Activated CD4-positive, CD25-positive, alpha-beta regulatory T cell treated with anti-CD3 and anti-CD28 coated beads, Interleukin-2, amount 50 U/mL, for 72 hours (primary cell): ENCODE measurements at regions not wholly inside any gene's neighbourhood (a gene's known extent, or its start where the extent isn't known, plus 50 kb on each side); places are given as distances from the start of the nearest gene placed in this dataset.
"Not testable (repeated sequence)": the region's sequence is repeated elsewhere in the genome, so short reads cannot be mapped to it uniquely, and the experiment has no call there.

Experiments used
- DNase-seq: peaks from one replicate; pipeline ENCODE4 v3.0.0; 2021

DNA sequence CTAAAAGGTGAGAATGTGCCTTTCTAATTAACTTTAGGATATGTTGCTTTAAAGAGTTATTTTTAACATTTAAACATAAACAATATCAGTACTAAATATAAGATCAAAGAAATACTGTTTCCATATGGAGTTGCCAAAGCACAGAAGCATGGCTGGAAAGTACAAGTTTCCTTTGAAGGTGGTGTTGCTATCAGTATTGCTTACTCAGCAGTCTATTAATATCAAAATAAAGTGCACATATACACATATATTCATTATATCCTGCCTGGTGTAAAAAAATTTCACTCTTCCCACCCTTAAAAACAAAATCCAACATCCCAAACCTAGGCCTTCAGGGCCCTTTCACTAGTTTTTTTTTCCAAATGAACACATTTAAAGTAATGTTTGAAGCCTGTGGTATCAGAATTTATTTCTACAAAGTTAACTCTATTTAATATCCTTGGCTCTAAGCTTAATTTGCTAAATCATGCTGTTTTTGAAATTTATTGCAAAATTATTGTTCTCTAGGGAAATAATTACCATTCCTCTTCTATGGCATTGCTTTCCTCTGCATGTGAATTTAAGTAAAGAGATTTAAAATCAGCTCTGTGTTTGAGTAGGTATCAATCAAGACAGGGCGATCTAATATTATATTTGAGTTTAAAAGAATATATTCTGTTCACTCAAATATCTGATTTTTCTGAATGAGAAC lies 192.7 kb upstream of the MEIS1 start:
- DNase-seq, result no peak

DNA sequence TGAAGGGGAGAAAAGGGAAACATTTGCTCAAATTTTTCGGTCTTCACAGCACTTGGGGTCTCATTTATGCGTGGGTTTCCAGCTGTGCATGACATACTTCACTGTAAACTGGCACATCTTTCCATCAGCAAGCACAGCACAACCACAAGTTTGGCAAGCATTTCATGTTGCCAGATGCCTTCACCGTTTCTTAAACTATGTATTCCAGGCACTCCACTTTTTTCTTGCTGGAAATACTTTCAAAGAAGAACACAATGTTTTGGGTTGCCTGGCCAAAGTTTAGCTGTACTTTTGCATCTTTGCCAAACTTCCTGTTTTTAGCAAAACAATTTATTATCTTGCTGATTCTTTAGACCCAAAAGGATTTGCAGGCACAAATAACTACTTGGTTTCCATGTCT lies 194.6 kb upstream of the MEIS1 start:
- DNase-seq, result no peak

DNA sequence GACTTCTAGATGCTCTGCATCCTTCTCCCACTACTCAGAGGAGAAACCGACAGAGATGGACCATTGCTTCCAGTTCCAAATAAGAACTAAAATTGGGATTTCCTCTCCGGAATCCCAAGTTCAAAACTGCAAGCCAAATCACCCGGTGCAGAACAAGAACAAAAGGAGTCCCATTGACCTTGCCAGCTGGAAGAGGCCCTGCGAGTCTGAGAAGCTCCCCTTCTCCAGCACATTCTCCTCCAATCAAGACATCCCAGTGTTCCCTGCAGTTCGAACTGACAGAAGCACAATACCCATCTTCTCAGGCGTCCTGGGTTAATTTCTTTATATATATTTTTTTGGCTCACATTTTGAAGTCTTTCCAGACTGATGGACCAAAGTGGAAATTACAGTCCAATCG lies 195.3 kb upstream of the MEIS1 start:
- DNase-seq, result no peak

DNA sequence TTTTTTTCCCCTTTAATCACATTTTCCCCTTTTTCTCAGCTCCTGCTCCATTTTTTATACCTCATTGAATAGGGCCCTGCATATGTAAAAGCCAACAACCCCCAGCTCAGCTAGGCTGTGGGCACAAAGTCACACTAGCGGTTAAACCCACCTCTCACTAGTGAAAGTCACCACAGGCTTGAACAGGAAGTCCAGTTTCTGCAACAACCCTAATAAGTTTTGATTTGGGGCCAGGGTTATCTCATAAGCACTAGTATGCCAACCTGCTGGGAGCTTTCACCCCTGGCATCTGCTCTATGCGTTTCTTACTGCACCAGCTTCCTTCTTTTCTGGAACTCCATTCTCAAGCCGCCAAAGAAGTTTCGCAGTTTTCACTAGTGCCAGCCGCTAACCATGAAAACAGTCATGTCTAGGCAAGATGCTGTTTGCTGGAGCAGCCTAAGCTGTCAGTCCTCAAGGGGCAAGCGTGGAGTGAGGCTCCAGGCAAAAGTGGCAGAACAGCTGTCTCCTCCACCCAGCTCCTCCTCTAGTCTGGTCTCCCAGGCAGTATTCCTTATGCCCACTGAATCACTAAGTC lies 197.0 kb upstream of the MEIS1 start:
- no peak for DNase-seq

DNA sequence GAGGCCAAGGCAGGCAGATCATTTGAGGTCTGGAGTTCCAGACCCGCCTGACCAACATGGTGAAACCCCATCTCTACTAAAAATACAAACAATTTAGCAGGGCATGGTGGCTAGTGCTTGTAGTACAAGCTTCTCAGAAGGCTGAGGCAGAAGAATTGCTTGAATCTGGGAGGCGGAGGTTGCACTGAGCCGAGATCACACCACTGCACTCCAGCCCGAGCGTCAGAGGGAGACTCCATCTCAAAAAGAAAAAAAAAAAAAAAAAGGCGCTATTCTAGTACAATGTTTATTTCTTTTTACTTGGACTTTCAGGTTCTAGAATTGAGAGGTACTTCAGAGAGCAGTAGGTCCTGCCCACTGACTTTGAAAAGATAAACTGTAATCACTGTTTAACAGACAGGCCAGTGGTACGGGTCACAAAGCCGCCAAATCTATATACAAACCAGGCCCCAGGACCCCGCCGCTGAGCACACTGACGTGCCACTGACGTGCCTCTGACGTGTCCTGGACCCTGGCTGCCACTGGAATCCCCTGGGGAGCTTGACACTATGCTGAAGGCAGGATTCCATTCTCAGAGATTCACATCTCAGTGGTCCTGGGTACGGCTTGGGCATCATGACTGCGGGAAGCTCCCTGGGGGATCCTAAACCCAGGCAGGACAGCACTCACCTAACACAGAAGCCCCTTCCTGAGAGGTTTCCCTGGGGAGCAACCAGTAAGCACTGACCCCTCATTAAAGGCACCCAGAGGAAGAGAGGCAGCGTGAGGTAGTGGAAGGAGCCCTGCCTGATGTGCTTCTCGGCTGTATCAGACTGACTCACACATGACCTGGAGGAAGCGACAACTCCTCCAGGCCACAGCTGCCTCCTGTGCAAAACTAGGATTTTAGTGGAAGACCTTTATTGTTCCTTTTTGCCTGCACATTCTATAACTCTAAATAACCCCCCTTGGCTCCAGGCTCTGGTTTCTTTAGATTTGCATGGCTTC lies 197.8 kb upstream of the MEIS1 start:
- no peak for DNase-seq

DNA sequence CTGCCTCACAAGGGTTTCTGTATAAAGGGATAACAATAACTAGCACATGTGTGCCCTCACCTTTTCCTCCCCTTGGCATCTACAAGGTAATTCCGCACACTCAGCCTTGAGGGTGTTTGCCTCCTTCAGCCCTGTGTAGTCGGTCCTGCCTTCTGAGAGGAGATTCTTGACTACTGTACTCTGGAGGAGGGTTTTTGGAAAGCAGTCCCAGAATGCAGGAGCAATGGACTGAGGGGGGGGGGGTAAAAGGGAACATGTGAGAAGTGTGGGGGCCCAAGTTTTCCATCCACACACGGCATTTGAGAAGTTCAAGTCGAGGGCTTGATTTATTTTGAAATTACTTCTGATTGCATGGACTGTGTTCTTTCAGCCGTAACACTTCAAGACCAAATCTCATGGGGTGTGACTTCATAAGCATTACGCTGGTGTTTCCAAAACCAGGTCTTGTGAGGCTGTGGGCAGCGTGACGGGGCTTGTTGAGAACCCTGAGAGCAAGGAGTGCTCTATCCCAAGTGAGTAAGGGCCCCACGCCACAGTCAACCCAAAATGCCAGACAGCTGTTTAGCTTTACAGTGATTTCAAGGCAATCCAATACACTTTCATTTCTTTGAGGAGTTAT lies 198.7 kb upstream of the MEIS1 start:
- no peak for DNase-seq

DNA sequence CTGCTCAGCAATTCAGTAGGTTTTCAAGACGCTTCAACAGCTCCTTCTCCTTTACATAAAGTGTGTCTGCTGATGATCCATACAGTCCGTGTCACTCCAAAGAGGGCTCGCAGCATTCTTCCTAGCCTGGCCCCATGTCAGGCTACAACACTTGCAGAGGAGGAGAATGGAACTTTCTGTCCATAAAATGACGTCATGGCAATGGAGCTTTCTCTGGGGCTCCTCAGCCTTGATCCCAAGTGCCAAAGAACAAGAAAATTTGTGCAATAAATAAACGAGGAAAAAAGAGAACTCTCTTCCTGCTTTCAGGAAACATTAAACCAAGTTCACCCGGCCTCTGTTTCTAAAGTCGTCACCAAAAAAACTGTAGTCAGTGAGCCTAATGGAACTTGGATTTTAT lies 199.5 kb upstream of the MEIS1 start:
- DNase-seq, result no peak

DNA sequence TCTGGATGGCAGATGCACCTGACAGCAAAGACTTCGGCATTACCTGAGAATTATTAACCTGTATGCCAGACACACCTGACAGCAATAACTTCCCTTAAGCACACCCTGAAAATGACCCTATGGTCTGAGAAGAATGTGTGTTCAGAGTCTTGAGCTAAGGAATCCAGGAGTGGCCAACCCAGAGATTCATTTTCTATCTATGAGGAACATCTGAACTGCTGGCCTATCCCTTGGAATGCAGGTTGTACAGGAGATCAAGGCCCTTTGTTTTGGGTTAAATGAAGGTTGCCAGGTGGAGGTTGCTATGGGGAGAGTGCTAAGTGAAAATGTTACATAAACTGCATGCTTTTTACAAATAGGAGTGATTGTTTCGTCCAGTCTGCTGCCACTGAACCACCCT lies 200.9 kb upstream of the MEIS1 start:
- DNase-seq, result no peak

DNA sequence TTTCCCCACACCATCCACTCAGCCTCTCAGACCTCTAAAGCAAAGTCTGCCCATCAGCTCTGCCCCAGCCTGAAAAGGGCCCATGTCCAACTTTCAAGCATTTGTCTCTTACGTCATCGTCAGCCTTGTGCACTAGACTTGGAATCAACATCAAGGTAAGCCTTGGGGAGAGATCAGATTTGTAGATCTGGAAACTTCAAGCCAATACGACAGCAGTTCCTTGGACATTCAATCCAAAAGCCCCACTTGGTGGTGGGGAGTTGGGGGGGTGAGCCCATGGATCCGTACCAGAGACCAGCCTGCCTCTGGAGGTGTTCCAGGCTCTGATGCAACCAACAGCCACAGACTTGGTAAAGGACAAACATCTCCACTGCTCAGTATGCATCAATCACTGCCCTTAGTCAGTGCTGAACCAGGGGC lies 206.8 kb upstream of the MEIS1 start:
- no peak for DNase-seq

DNA sequence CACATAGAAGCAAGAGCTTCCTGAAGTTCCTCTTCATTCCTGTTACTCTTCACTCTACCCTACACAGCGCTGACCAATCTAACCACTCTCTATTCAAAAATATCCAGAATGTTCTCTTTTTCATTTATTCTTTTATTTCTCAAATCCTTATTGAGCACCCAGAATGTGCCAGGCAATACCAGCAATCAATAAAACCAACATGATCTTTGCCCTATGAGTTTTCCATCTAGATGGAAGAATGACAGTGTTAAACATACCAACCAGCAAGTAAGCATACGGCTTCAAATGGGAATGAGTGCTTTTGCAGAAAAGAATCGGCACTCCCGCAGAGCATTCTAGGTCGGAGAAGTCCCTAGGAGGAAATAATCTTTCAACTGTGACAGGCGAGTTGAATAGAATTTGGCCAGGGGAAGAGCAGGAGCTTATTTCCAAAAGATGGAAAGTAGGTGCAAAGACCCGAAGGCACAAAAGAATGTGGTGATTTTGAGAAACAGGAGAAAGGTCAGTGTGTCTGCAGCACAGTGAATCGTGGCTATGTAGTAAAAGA lies 217.8 kb upstream of the MEIS1 start:
- DNase-seq, result no peak

DNA sequence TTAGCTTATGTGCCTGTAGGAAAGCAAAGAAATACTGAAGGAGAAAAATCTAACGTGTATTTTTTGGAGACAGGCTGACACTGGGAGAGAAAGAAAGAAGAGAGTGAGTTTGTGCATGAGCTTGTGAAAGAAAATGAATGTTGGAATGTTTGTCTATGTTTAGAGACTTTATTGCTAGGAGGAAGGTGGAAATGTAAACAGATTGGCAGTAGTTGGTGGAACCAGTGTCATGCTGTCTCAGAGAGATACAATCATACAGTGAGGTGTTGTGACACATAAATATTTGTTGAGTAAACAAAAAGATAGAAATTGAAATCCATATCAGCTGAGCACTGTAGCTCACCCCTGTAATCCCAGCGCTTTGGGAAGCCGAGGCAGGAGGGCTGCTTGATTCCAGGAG lies 222.2 kb upstream of the MEIS1 start:
- DNase-seq, result no peak

DNA sequence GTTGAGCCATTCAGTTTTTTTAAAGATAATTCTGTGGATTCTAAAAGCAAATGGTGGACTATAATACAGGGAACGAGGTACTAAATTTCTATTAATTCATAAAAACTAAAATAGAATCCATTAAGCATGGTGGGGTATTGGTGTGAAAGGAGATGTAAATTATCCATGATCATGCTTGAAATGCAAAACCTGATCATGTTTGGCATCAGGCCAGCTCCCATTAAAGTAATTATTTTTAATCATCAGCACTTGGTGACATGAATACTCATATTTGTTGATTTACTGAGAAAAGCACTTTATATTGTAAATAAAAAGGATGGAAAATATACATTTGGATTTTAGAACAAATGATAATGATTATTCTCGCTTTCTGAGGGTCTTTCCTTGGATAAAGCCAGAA lies 232.3 kb upstream of the MEIS1 start:
- no peak for DNase-seq

DNA sequence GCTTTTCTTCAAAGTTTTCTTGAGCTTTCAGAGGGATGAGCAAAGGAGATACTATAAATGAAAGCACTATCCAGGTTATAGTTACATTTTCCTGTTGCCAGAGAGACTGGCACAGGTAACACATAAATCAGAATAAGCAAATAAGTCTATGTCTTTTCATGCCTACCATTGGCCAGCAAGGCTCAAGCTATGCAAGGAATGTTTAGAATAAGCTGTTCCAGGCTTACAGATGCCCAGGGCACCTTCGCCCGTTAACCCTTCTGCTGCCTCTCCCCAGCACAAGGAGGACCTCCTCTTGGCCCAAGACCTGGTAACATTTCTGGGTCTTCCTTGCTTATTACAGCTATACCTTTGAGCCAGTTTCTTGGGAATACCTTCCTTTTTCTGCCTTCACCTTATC lies 233.7 kb upstream of the MEIS1 start:
- DNase-seq, result no peak

DNA sequence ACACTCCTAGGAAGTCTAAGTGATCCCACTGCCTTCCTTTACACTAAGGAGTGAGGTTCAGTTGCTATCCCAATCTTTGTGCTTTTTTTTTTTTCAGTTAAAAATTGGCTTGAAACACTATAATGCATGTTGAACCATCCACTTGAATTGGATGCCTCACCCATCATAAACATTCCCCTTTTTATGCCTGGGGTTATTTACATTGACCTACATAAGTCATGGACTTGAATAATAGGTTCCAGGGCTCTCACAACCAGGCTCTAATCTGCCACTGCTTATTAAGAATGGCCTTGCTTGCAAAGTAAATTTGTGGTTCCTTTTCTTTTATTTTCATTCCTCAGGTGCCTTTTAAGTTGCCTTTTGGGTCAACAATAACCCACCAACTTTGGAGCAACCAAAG lies 236.1 kb upstream of the MEIS1 start:
- no peak for DNase-seq

DNA sequence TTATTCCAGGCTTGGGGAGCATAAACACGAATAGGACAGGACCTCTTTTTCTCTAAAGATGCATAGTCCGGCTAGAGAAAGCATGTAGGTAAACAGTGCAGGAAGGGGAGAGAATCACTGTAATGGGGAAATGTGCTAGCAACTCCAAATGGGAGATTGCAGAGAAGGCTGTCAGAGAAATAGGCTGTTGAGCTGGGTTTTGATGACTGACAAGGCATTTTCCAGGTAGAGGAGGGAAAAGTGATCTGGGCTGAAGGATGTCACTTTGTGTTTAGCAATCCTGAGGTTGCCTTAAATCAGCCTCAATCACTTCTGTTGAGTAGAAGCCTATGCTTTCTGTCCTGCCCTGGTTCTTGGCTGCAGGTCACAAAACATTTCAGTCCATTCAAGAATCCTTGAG lies 242.0 kb upstream of the MEIS1 start:
- DNase-seq, result no peak

DNA sequence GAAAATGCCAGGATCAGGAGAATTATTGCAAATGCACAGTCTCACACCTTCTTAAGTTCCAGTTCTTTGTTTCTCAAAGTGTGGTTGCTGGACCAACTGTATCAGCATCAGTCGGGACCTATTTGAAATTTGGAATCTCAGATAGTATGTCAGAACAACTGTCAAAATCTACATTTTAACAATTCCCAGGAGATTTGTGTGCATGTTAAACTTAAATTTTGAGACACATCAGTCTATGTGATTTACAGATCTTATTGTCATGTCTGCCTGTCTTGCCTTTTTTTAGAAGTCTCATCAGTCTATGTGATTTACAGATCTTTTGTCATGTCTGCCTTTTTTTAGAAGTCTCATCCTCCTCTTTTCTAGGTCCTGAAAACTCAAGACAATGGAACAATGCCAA lies 243.6 kb upstream of the MEIS1 start:
- no peak for DNase-seq

DNA sequence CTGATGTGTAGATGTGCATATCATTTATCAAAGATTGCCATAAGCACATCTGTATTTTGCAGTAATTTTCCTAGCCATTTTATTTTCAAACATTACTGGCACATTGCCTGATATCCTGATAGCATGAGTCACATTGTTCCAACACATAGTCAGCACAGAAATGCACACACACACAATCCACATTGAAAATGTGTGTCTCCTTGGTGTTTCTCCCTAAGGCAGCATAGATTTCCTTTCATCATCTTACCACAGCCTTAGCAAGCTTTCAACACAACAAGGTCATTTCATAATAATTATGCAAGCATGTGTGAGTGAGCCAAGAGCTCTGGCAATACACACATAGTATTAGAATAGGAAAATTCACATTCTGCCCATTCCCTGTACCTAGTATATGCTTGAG lies 245.4 kb upstream of the MEIS1 start:
- no peak for DNase-seq

DNA sequence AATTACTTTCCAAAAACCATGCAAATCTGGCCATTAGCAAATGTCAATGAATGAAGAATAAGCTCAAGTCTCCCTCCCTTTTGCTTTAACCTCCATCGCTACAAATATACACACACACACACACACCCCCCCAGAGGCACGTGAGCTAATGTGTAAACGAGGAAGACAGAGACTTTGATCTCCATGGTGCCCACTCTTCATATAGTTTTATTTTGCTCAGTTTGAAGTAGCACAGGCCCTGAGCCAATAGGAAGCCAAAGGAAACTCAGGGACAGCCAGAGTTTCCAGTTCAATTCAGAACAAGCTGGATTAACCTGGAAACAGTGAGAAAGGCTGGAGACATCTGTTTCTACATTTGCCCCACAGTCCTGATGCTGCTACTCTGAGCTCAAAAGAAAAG lies 248.4 kb upstream of the MEIS1 start:
- no peak for DNase-seq

DNA sequence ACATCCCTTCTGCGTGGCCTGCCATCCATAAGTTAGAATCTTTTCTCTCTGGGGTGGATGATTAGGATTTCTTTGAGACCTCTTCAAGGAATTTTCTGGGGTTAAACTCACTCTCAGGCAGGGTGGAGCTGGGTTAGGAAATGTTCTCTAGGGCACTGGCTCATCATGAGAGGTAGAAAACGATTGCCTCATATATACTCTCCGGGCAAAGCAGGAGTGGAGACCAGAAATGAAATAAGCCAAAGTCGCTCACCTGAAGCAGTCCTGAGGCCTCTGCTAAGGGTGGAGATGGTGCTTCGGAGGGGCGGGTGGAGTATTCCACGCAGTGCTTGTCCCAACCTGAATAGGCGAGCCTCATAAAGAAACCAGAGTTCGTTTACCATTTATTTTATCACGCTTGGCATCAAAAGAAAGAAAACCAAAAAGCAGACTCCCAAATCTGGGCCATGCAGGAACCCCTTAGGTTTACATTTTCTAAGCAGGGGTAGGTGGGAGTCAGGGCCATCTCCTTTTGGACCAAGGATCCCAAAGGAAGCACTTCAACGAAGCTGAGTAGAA lies 249.3 kb upstream of the MEIS1 start:
- no peak for DNase-seq

DNA sequence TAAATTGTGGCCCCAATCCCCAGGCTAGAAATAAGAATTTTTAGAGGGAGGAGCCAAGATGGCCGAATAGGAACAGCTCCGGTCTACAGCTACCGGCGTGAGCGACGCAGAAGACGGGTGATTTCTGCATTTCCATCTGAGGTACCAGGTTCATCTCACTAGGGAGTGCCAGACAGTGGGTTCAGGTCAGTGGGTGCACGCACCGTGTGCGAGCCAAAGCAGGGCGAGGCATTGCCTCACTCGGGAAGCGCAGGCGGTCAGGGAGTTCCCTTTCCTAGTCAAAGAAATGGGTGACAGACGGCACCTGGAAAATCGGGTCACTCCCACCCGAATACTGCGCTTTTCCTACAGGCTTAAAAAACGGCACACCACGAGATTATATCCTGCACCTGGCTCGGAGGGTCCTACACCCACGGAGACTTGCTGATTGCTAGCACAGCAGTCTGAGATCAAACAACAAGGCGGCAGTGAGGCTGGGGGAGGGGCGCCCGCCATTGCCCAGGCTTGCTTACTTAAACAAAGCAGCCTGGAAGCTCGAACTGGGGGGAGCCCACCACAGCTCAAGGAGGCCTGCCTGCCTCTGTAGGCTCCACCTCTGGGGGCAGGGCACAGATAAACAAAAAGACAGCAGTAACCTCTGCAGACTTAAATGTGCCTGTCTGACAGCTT lies 257.7 kb upstream of the MEIS1 start:
- not testable (repeated sequence) for DNase-seq

DNA sequence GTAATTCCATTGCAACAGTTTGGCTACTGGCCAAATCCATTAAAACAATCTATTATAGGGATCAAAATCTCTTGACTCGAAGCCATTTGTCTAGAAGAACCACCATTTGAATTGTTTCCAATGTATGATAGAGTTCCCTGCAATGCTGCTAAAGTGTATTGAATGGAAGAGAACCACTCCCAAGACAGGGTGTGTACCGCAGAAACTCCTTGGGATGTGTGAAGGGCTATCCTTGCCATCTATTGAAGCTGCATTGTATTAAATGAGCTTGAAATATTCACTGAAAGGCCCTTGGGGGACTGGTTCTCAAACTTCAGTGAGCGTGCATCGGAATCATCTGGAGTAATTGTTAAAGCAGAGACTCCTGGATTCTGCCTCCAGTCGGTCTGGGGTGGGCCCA lies 260.4 kb upstream of the MEIS1 start:
- DNase-seq, result no peak

DNA sequence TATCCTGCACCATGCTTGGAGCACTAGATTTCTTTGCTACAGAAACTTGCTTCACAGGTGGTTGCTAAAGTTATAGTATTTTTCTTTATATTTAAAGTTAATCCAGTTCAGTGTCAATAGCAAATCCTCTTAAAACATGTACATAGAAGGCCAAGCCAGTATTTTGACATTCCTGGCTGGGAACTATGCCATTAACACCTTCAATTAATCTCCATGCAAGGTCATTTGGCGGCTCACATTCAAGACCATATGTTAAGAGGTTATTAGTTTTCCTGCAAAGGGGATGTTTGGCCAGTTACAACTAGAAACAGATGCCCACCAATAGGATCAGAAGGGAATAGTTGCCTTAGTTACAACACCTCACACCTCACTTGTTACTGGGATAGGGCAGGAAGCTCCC lies 261.3 kb upstream of the MEIS1 start:
- DNase-seq, result no peak
